Vagina (tissue), 2 donors: ENCODE measurements at regions not wholly inside any gene's neighbourhood (a gene's known extent, or its start where the extent isn't known, plus 50 kb on each side); places are given as distances from the start of the nearest gene placed in this dataset.

Experiments used
- POLR2A ChIP-seq, 2 donors: fragments of 450-650 bp; IDR thresholded peaks; one replicate each; pipeline ENCODE4 v1.6.1; 2017; ENCODE audit warnings: antibody characterized with exemption in 2 of 2, mild to moderate bottlenecking in 2 of 2, moderate library complexity in 2 of 2
- POLR2AphosphoS5 ChIP-seq, 2 donors: sonication (generic); formaldehyde crosslinking; IDR thresholded peaks; one replicate each; pipeline ENCODE4 v1.9.0; 2017; ENCODE audit warnings: antibody characterized with exemption in 2 of 2, mild to moderate bottlenecking in 2 of 2, low read depth in 1 of 2; ENCODE audit not compliant: insufficient read depth in 1 of 2

DNA sequence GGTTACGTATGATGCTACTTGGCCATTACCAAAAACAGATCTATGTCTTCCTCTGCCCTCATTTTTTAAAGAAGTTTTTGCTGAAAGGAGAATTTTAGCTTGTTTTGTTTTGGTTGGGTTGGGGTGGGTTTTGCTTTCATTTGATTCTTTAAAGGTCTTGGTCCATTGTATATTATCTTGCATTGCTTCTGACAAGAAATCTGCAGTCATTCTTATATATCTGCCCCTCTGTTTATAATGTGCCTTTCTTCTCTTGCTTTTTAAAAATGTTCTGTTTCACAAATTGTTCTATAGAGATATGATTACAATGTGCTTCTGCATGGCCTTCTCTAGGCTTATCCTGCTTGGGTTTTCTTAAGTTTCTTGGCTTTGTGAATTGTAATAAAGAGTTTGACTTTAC lies 660.6 kb downstream of the RNF144A start:
- TF ChIP-seq POLR2AphosphoS5 (IDR thresholded peaks at IDR 0.05; ENCODE audit: insufficient read depth in 1 of 2, low read depth in 1 of 2) (no peak), POLR2A (IDR thresholded peaks at IDR 0.05) (no peak)
